GM19351 (cell line): ENCODE measurements at regions not wholly inside any gene's neighbourhood (a gene's known extent, or its start where the extent isn't known, plus 50 kb on each side); places are given as distances from the start of the nearest gene placed in this dataset.
A peak's percentile ranks its signal among the peaks of the same experiment; 100 is the strongest.

Experiments used
- ATAC-seq: cut with Tn5 transposase; IDR thresholded peaks from one replicate; pipeline ENCODE4 v1.9.1; 2021; ENCODE audit warnings: mild to moderate bottlenecking, moderate library complexity; ENCODE audit not compliant: unreplicated experiment

DNA sequence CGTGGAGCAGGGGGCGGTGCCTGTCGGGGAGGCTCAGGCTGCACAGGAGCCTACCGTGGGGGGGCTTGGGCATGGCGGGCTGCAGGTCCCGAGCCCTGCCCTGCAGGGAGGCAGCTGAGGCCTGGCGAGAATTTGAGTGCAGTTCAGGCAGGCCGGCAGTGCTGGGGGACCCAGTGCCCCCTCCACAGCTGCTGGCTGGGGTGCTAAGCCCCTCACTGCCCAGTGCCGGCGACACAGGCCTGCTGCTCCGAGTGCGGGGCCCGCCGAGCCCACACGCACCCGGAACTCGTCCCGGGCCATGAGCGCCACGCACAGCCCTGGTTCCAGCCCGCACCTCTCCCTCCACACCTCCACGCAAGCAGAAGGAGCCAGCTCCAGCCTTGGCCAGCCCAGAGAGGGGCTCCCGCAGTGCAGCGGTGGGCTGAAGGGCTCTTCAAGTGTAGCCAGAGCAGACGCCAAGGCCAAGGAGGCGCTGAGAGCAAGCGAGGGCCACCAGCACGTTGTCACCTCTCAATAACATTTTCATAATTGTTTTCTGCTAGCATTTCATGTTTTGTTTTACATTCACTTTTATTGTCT lies 1378.9 kb upstream of the CELF4 start:
- no peak for ATAC-seq

DNA sequence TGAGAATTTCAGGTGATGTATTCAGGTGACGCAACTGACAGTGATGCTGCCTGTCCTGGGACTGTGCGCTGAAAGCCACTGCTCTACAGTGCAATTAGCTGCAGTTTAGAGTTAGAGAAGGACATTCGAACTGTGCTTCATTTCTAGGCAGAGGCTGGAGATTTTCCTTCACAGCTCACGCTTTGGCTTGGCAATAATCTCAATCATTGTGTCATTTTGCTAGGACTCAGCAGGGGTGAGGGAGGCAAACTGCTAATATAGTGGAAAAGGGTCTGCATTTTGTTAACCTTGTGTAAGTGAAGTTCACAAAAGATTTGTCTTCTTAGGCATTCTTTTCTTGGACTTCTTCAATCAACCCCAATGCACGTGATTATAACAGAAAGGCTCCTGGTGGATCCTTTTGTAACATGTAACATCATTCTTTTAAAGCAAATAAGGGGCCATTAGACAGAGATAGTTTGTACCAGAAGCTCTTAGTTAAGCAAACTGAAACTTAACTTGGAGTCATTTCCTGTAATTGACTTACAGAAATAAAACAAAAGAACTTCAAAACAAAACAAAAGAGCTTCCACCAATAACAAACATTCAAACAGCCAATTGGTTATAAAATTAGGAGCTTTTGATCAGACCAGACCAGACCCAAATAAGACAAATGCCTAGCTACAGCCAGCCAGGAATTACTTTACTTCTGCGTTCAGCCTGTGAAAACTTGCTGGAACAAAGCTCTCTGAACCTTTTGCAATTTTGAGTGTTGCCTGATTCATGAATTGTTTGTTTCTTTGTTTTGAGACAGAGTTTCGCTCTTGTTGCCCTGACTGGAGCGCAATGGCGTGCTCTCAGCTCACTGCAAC lies 1376.3 kb upstream of the CELF4 start:
- no peak for ATAC-seq

DNA sequence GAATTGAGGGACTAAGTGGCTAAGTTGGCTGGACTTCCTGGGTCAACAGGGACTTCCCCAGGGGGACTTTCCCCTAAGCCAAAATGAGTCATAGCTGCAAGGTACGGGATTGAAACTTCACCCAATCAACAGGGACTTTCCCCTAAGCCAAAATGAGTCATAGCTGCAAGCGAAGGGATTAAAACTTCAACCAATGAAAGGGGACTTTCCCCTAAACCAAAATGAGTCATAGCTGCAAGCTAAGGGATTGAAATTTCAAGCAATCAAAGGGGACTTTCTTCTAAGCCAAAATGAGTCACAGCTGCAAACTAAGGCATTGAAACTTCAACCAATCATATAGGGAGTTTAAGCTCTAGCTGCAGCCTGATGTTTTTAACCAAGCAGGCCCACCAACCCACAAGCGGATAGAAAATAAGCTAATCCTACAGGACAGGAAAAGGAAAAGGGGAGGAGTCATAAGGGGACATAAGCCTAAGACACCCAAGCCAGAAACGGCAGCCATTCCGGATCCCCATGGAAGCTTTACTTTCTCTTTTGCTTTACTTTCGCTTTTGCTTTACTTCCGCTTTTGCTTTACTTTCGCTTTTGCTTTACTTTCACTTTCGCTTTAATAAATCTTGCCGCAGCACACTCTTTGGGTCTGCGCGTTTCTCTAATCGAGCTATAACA lies 1375.4 kb upstream of the CELF4 start:
- ATAC-seq = peak; percentile 87

- ATAC-seq = peak; percentile 33
Measured at GRCh38 chr18:38940475-38940862, 1374.9 kb upstream of the CELF4 start.

GRCh38 chr18:38933910-38934510 lies 1368.4 kb upstream of the CELF4 start:
- peak; percentile 48 for ATAC-seq

GRCh38 chr18:38933322-38933721 lies 1367.7 kb upstream of the CELF4 start:
- no peak for ATAC-seq

DNA sequence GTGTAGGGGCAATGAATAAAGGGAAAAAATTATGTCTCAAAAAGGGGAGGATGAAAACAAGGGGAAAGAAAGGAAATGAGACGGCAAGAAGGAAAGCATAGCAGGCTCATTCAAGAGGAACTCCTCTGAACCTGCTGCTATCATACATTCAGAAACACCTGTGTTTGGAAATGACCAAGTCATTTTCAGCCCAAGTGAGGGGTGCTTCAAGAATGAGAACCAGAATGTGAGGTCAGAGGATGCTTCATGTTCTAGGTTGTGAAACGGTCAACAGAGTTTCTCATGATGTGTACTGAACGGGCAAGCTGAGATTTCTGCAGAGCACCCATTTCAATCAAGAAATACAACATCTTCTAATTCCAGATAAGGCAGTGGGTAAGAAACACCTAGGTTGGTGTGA lies 1367.2 kb upstream of the CELF4 start:
- ATAC-seq = peak; percentile 55

DNA sequence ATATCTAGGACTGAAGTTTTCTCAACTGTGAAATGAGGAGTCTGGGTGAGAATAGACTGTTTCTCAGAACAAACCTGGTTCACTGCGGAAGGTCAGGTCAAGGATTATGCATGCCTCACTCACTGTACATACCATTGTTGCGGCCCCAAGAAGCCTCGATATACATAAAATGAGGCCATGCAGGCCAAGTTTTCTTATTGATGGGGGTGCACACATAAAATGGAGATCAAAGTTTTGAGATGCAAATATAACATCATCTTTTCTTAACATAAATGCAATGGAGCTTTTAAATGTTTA lies 1366.1 kb upstream of the CELF4 start:
- no peak for ATAC-seq

DNA sequence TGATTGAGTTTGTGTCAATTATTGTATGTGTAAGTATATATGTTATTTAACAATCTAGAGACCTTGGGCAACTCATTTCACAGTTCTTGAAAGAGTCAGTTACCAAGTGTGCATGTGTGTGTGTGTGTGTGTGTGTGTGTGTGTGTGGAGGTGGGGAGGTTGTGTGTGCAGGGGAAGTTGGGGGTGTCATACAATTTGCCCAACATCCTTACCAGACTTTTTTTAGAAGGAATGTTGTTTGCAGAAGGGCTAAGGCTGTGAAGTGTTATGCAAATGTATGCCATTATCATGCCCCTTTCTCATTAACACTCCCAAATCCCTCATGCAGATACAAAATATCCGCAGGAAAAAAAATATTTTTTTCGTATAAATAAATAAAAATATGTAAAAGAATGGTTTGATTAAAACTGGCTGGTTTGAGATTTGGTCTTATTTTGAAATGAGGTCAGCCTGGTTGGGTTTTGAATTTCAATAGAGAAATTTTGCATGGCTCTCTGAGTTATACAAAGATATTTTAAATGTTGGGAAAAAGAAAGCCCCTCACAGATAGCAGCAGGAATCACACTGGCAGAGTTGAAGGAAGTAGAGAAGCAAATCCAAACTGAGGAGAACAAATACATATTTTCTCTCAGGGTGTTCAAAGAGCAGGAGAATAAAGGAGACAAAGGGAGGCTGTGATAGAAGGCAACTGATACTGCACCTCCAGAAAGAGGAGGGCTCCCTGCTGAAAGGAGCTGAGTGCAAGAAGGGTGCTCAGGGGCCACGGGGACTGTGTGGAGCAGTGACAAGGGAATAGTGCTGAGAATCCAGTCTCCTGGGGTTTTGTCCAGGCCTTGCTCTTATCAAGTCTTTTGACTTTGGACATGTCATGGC lies 1365.5 kb upstream of the CELF4 start:
- ATAC-seq = no peak

GRCh38 chr18:38923540-38923939 lies 1357.9 kb upstream of the CELF4 start:
- ATAC-seq = no peak

DNA sequence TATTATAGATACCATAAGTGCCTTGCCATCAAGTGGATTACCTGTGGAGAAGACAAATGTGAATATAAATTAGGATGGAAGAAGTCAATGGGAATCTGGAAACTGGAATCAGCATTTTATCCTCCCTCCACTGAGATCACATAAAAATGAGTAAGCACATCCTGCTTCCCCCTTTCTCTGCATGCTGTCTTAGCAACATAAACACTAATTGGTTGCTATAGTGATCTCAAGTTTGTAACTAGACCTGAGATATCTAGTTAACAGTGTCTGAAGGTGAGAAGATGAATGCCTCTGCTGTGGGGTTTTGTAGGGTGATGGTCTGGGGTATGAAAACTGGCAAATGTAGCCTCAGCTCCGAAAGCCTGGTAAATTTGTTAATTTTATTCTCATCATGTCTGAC lies 1357.5 kb upstream of the CELF4 start:
- ATAC-seq = no peak

GRCh38 chr18:38909972-38910371 lies 1344.4 kb upstream of the CELF4 start:
- ATAC-seq = no peak

- ATAC-seq = no peak
Measured at GRCh38 chr18:38902796-38903195, 1337.2 kb upstream of the CELF4 start.

- ATAC-seq = no peak
Measured at GRCh38 chr18:38900445-38900844, 1334.8 kb upstream of the CELF4 start.

- no peak for ATAC-seq
Measured at GRCh38 chr18:38900031-38900430, 1334.4 kb upstream of the CELF4 start.

- no peak for ATAC-seq
Measured at GRCh38 chr18:38899252-38899651, 1333.7 kb upstream of the CELF4 start.

- no peak for ATAC-seq
Measured at GRCh38 chr18:38898167-38898566, 1332.6 kb upstream of the CELF4 start.

DNA sequence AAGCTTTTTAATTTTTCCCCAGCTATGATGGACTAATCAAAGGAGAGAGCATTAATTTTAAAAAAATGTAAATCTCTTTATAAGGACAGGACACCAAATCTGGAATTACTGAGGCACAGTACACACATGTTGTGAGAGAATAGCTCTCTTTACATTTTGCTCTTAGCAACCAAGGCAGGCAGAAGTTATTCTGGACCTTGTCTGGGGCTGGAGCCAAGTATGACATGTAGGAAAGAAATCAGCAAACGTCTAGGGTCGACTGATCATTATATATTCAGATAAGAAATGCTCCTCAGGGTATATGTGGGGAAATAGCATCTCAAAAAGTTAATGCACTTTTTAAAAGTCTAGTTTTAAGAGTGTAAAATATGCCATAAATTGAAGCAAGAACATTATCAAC lies 1330.0 kb upstream of the CELF4 start:
- ATAC-seq = no peak

- no peak for ATAC-seq
Measured at GRCh38 chr18:38887671-38888020, 1322.0 kb upstream of the CELF4 start.

DNA sequence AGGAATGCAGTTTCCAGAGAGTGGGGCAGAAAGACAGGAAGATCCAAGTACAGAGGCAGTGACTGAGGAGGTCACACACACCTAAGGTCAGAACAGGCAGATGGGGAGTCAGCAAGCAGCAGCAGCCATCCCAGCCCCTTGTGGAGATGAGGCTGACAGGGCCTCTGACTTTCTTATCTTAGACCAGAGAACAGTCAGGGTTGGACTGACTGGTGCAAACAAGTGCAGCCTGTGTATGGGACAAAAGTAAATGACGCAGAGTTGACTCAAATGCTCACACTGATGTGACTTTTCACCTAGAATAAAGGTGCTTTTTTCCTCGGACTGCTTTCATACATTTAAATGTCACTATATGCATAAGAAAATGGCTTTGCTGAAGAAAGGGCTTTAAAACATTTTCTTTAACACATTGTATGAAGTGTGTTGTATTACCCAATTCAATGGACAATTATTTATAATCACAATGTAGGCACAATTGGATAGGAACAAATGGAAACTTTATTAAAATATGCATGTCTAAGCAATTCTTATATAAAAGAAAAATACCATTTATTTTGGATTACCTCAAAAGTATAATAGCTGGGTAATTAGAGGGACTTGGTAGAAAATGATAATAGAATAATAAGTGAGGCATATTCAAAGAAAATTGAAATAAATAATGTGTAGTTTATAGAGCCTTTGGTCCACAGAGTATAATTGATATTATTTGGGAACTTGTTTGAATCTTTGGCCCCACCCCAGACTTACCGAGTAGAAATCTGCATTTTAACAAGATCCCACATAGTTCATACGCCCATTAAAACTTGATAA lies 1321.5 kb upstream of the CELF4 start:
- no peak for ATAC-seq
